IMR-90 (cell line): ENCODE measurements at regions not wholly inside any gene's neighbourhood (a gene's known extent, or its start where the extent isn't known, plus 50 kb on each side); places are given as distances from the start of the nearest gene placed in this dataset.

Experiments used
- ATAC-seq: fragments of 200-7000 bp; cut with Tn5 transposase; 2 replicates; pipeline ENCODE4 v1.9.1; 2020; ENCODE audit warnings: low read depth, mild to moderate bottlenecking, moderate library complexity
- BruUV-seq: library from RNA; stranded (reverse); fragments of 400-500 nt; replicated peaks from 2 replicates; lab custom pipeline; 2021; lab: Mats Ljungman, UMichigan
- CTCF ChIA-PET: fragments of 300-600 bp; formaldehyde crosslinking; extraction: SDS; loops from one replicate; lab custom pipeline; 2021; ENCODE audit warnings: antibody characterized with exemption; lab: Yijun Ruan, JAX
- POLR2A ChIA-PET: fragments of 300-600 bp; sonication (Branson Sonifier 250); formaldehyde crosslinking; loops from one replicate; lab custom pipeline; 2022; ENCODE audit warnings: antibody characterized with exemption; ENCODE audit not compliant: unreplicated experiment; lab: Charles Lee
- DNase-seq: peaks from one replicate; pipeline ENCODE4 v3.0.0; 2013
- H2AFZ ChIP-seq: replicated peaks from 2 replicates; pipeline ENCODE3; 2013; ENCODE audit warnings: low read length, mild to moderate bottlenecking; ENCODE audit not compliant: poor library complexity
- H2AK5ac ChIP-seq: 2 replicates; pipeline ENCODE4 v1.6.1; 2013; ENCODE audit warnings: low read depth, low read length, inconsistent platforms
- H2AK9ac ChIP-seq: replicated peaks from 2 replicates; pipeline ENCODE3; 2013; ENCODE audit warnings: mild to moderate bottlenecking, low read depth, low read length, moderate library complexity; ENCODE audit not compliant: poor library complexity
- H2BK120ac ChIP-seq: 2 replicates; pipeline ENCODE4 v1.6.1; 2013; ENCODE audit warnings: low read depth, low read length, inconsistent platforms
- H2BK15ac ChIP-seq: 3 replicates; pipeline ENCODE4 v1.6.1; 2013; ENCODE audit warnings: low read depth, low read length, inconsistent platforms
- H2BK20ac ChIP-seq: 2 replicates; pipeline ENCODE4 v1.6.1; 2013; ENCODE audit warnings: low read depth, mild to moderate bottlenecking, inconsistent platforms, low read length, moderate library complexity
- H2BK5ac ChIP-seq: 2 replicates; pipeline ENCODE4 v1.6.1; 2013; ENCODE audit warnings: mild to moderate bottlenecking, low read depth, low read length, inconsistent platforms; ENCODE audit not compliant: poor library complexity, severe bottlenecking
- H3K14ac ChIP-seq: replicated peaks from 2 replicates; pipeline ENCODE4 v1.6.1; 2013; ENCODE audit warnings: low read depth, low read length, inconsistent platforms
- H3K18ac ChIP-seq: 2 replicates; pipeline ENCODE4 v1.6.1; 2013; ENCODE audit warnings: low read depth, low read length, control low read depth
- H3K23ac ChIP-seq: 2 replicates; pipeline ENCODE4 v1.6.1; 2013; ENCODE audit warnings: low read depth, low read length, inconsistent platforms
- H3K27ac ChIP-seq: 2 replicates; pipeline ENCODE4 v1.5.1; 2013; ENCODE audit warnings: mild to moderate bottlenecking, control low read depth, low read length; ENCODE audit not compliant: insufficient read depth
- H3K27me3 ChIP-seq: 2 replicates; pipeline ENCODE4 v1.6.1; 2013; ENCODE audit warnings: low read length; ENCODE audit not compliant: control insufficient read depth, insufficient read depth
- H3K36me3 ChIP-seq: 2 replicates; pipeline ENCODE4 v1.6.1; 2013; ENCODE audit warnings: low read length, mixed read lengths; ENCODE audit not compliant: control insufficient read depth, insufficient read depth
- H3K4ac ChIP-seq: 2 replicates; pipeline ENCODE4 v1.6.1; 2013; ENCODE audit warnings: low read depth, low read length, inconsistent platforms
- H3K4me1 ChIP-seq: 2 replicates; pipeline ENCODE4 v1.6.1; 2013; ENCODE audit warnings: low read length, mixed read lengths; ENCODE audit not compliant: control insufficient read depth, insufficient read depth
- H3K4me2 ChIP-seq: 2 replicates; pipeline ENCODE4 v1.6.1; 2013; ENCODE audit warnings: low read depth, mild to moderate bottlenecking, control low read depth, low read length, moderate library complexity
- H3K4me3 ChIP-seq: 2 replicates; pipeline ENCODE4 v1.5.1; 2013; ENCODE audit warnings: low read depth, mild to moderate bottlenecking, control low read depth, low read length, moderate library complexity; ENCODE audit not compliant: insufficient read depth
- H3K56ac ChIP-seq: 2 replicates; pipeline ENCODE4 v1.6.1; 2013; ENCODE audit warnings: low read length, inconsistent platforms; ENCODE audit not compliant: insufficient read depth; ENCODE audit errors: extremely low read depth
- H3K79me1 ChIP-seq, 2 experiments: 2 replicates each; pipeline ENCODE4 v1.6.1; 2013; ENCODE audit warnings: low read length in 2 of 2, inconsistent platforms in 1 of 2, low read depth in 1 of 2
- H3K9ac ChIP-seq: 2 replicates; pipeline ENCODE4 v1.6.1; 2013; ENCODE audit warnings: low read depth, low read length, control low read depth
- H3K9me1 ChIP-seq: 2 replicates; pipeline ENCODE4 v1.6.1; 2013; ENCODE audit warnings: low read length, inconsistent platforms; ENCODE audit not compliant: insufficient read depth
- H3K9me3 ChIP-seq: 2 replicates; pipeline ENCODE4 v1.6.1; 2013; ENCODE audit warnings: low read length; ENCODE audit not compliant: control insufficient read depth, insufficient read depth
- H4K20me1 ChIP-seq: 2 replicates; pipeline ENCODE4 v1.6.1; 2013; ENCODE audit warnings: low read length, inconsistent platforms; ENCODE audit not compliant: insufficient read depth
- H4K5ac ChIP-seq: 2 replicates; pipeline ENCODE4 v1.6.1; 2013; ENCODE audit warnings: mild to moderate bottlenecking, low read depth, low read length, control low read depth
- H4K8ac ChIP-seq, 2 experiments: 2 replicates each; pipeline ENCODE4 v1.6.1; 2013; ENCODE audit warnings: low read depth in 2 of 2, low read length in 2 of 2, control low read depth in 1 of 2, inconsistent platforms in 1 of 2
- H4K91ac ChIP-seq: 2 replicates; pipeline ENCODE4 v1.6.1; 2013; ENCODE audit warnings: low read depth, low read length, inconsistent platforms; ENCODE audit not compliant: insufficient read depth
- BHLHE40 ChIP-seq: fragments of 150-350 bp; IDR thresholded peaks from 2 replicates; pipeline ENCODE4 v1.6.1; 2016; ENCODE audit warnings: mild to moderate bottlenecking, low read depth, low read length
- CEBPB ChIP-seq: IDR thresholded peaks from 2 replicates; pipeline ENCODE4 v1.6.1; 2012; ENCODE audit warnings: low read depth, low read length, improper control_type of control experiment
- CHD1 ChIP-seq: IDR thresholded peaks from 2 replicates; pipeline ENCODE4 v1.6.1; 2012; ENCODE audit warnings: low read depth, low read length, improper control_type of control experiment
- CTCF ChIP-seq: conservative IDR thresholded peaks from 2 replicates; pipeline ENCODE4 v1.5.1; 2012; ENCODE audit warnings: mild to moderate bottlenecking, low read depth, low read length, improper control_type of control experiment
- ELK1 ChIP-seq: fragments of 150-350 bp; IDR thresholded peaks from 2 replicates; pipeline ENCODE4 v1.6.1; 2016; ENCODE audit warnings: low read depth, mild to moderate bottlenecking, low read length, moderate library complexity, borderline replicate concordance
- FOS ChIP-seq: fragments of 150-350 bp; IDR thresholded peaks from 2 replicates; pipeline ENCODE4 v1.6.1; 2016; ENCODE audit warnings: low read depth, low read length
- MAFK ChIP-seq: IDR thresholded peaks from 2 replicates; pipeline ENCODE4 v1.6.1; 2012; ENCODE audit warnings: low read depth, low read length, improper control_type of control experiment
- MAZ ChIP-seq: IDR thresholded peaks from 2 replicates; pipeline ENCODE4 v1.6.1; 2012; ENCODE audit warnings: low read depth, mild to moderate bottlenecking, low read length, improper control_type of control experiment, moderate library complexity, borderline replicate concordance
- MXI1 ChIP-seq: IDR thresholded peaks from 2 replicates; pipeline ENCODE4 v1.6.1; 2012; ENCODE audit warnings: low read depth, mild to moderate bottlenecking, low read length, moderate library complexity, borderline replicate concordance
- NFE2L2 ChIP-seq: fragments of 150-350 bp; IDR thresholded peaks from 2 replicates; pipeline ENCODE4 v1.6.1; 2016; ENCODE audit warnings: low read depth, mild to moderate bottlenecking, low read length
- POLR2A ChIP-seq: IDR thresholded peaks from 2 replicates; pipeline ENCODE4 v1.6.1; 2012; ENCODE audit warnings: mild to moderate bottlenecking, low read depth, low read length
- RAD21 ChIP-seq: IDR thresholded peaks from 2 replicates; pipeline ENCODE4 v1.6.1; 2012; ENCODE audit warnings: low read length, improper control_type of control experiment
- RCOR1 ChIP-seq: IDR thresholded peaks from 2 replicates; pipeline ENCODE4 v1.6.1; 2012; ENCODE audit warnings: mild to moderate bottlenecking, low read length, improper control_type of control experiment; ENCODE audit not compliant: insufficient replicate concordance
- RFX5 ChIP-seq: IDR thresholded peaks from 2 replicates; pipeline ENCODE4 v1.8.0; 2012; ENCODE audit warnings: low read depth, mild to moderate bottlenecking, low read length, moderate library complexity
- SMC3 ChIP-seq: fragments of 150-350 bp; IDR thresholded peaks from 2 replicates; pipeline ENCODE4 v1.6.1; 2016; ENCODE audit warnings: low read depth, mild to moderate bottlenecking, antibody characterized with exemption, low read length, moderate library complexity
- USF2 ChIP-seq: fragments of 150-350 bp; IDR thresholded peaks from 2 replicates; pipeline ENCODE4 v1.6.1; 2017; ENCODE audit warnings: mild to moderate bottlenecking, antibody characterized with exemption, low read length, low read depth
- WGBS, 2 experiments: methylation state at CpG; one replicate each; pipeline versions ENCODE4 v1.1.5 to v1.1.7; 2013; ENCODE audit warnings: missing lambda C conversion rate in 2 of 2; ENCODE audit not compliant: insufficient read length in 1 of 2; ENCODE audit errors: extremely low coverage in 2 of 2; 5-methylcytosine and 5-hydroxymethylcytosine counted together
- dilution Hi-C: fragments of 300-500 bp; cut with HindIII; formaldehyde crosslinking; loops from one replicate; pipeline ENCODE4 v1.14.3; 2018; ENCODE audit warnings: low sequenced_read_pairs; ENCODE audit not compliant: unreplicated experiment
- in situ Hi-C: fragments of 300-500 bp; cut with MboI; formaldehyde crosslinking; loops from 3 replicates; pipeline ENCODE4 v1.14.3; 2019; ENCODE audit warnings: low sequenced_read_pairs, inconsistent platforms, mixed read lengths
- intact Hi-C: fragments of 100-400 bp; cut with micrococcal nuclease; formaldehyde crosslinking; loops from 2 replicates; pipeline ENCODE4 v1.10.0; 2022

GRCh38 chr7:81175275-81175940 lies 256.6 kb upstream of the SEMA3C start:
- peak overlapping the region; percentile 56; the same call in 1 of the 2 replicates for H2AK5ac ChIP-seq
- no peaks in the 10 kb centered on the region for H3K27me3 ChIP-seq
- H3K9me1 ChIP-seq = no peaks in the 10 kb centered on the region
- no peak overlapping the region for H3K23ac ChIP-seq
- H3K4me2 ChIP-seq = no peak overlapping the region
- BruUV-seq = no TSS peak
- H4K5ac ChIP-seq = no peak overlapping the region
- CTCF ChIA-PET = no interaction called here
- TF ChIP-seq ELK1 (no peak), BHLHE40 (no peak), MAFK (no peak), RFX5 (no peak), FOS (no peak), SMC3 (no peak), RCOR1 (no peak), MXI1 (no peak), CEBPB (no peak), CTCF (no peak), USF2 (no peak), MAZ (no peak), RAD21 (no peak), POLR2A (no peak), NFE2L2 (no peak), CHD1 (no peak)
- H2AK9ac ChIP-seq = no peak overlapping the region
- H3K27ac ChIP-seq = no peak overlapping the region
- H2BK20ac ChIP-seq = peak overlapping the region; percentile 65; the same call in 1 of the 2 replicates
- H3K4me3 ChIP-seq = no peak overlapping the region
- DNase-seq (no peak), ATAC-seq (no peak)
- no peak overlapping the region for H3K4ac ChIP-seq
- WGBS, 2 experiments = no CpG with 5 or more reads among the region's 6 CpGs
- H3K4me1 ChIP-seq = peaks cover 7% of the 10 kb centered on the region; the same call in 1 of the 2 replicates
- 0 out of 2 replicates have a peak overlapping the region, but pooled peaks have one; percentile 7 for H3K14ac ChIP-seq
- H2BK120ac ChIP-seq = no peak overlapping the region
- no peak overlapping the region for H3K9ac ChIP-seq
- no peak overlapping the region for H3K56ac ChIP-seq
- no peaks in the 10 kb centered on the region for H3K79me1 ChIP-seq
- no peak overlapping the region for H4K8ac ChIP-seq
- POLR2A ChIA-PET = no interaction called here
- intact Hi-C loops (no loop called here), in situ Hi-C loops (no loop called here), dilution Hi-C loops (no loop called here)
- H3K36me3 ChIP-seq = no peaks in the 10 kb centered on the region
- no peaks in the 10 kb centered on the region for H4K20me1 ChIP-seq
- no peaks in the 10 kb centered on the region for H3K9me3 ChIP-seq
- H2AFZ ChIP-seq = no peak overlapping the region
- no peak overlapping the region for H2BK5ac ChIP-seq
- H4K91ac ChIP-seq = no peak overlapping the region
- peak overlapping the region; percentile 0; the same call in 2 of the 3 replicates for H2BK15ac ChIP-seq
- H3K18ac ChIP-seq = no peak overlapping the region; the same call in 1 of the 2 replicates
